B cell (primary cell): ENCODE measurements at regions not wholly inside any gene's neighbourhood (a gene's known extent, or its start where the extent isn't known, plus 50 kb on each side); places are given as distances from the start of the nearest gene placed in this dataset.

Experiments
- ATAC-seq: fragments of 200-7000 bp; cut with Tn5 transposase; one replicate; pipeline ENCODE4 v1.10.0; 2021; ENCODE audit warnings: low read depth, mild to moderate bottlenecking, moderate number of reproducible peaks, moderate library complexity
- CTCF ChIA-PET: fragments of 350-600 bp; sonication (Branson Sonifier 250); formaldehyde crosslinking; loops from one replicate; lab custom pipeline; 2021; ENCODE audit warnings: antibody characterized with exemption, inconsistent platforms; lab: Charles Lee
- POLR2A ChIA-PET: fragments of 350-600 bp; sonication (Branson Sonifier 250); formaldehyde crosslinking; loops from one replicate; lab custom pipeline; 2021; ENCODE audit warnings: antibody characterized with exemption; lab: Charles Lee
- DNase-seq: peaks from one replicate; pipeline ENCODE4 v3.0.0; 2013
- H2AFZ ChIP-seq: 2 replicates; pipeline ENCODE4 v1.6.1; 2012; ENCODE audit warnings: mild to moderate bottlenecking, low read depth, low read length; ENCODE audit not compliant: insufficient read depth, poor library complexity, severe bottlenecking
- H3K27ac ChIP-seq, 2 donors: 1 replicate in 1 of 2; 2 replicates in 1 of 2; pipeline ENCODE4 v1.5.1; 2012 to 2013; ENCODE audit warnings: low read length in 2 of 2, mild to moderate bottlenecking in 2 of 2, moderate library complexity in 1 of 2
- H3K27me3 ChIP-seq, 4 experiments: fragments of 200-600 bp in 1 of 4; sonication (generic) in 1 of 4; replicated peaks in 1 of 4; 1 replicate in 2 of 4; 2 replicates in 2 of 4; pipeline versions ENCODE4 v1.6.1 to v1.7.0; 2013 to 2016; ENCODE audit warnings: low read length in 3 of 4, mild to moderate bottlenecking in 2 of 4, mixed read lengths in 1 of 4, moderate library complexity in 1 of 4; ENCODE audit not compliant: insufficient read depth in 4 of 4, control insufficient read depth in 3 of 4; ENCODE audit errors: control extremely low read depth in 1 of 4
- H3K36me3 ChIP-seq, 2 experiments: replicated peaks in 1 of 2; 1 replicate in 1 of 2; 2 replicates in 1 of 2; pipeline versions ENCODE4 v1.6.1 to v1.7.1; 2013; ENCODE audit warnings: low read length in 1 of 2; ENCODE audit not compliant: insufficient read depth in 2 of 2, control insufficient read depth in 1 of 2; ENCODE audit errors: control extremely low read depth in 1 of 2, extremely low read depth in 1 of 2
- H3K4me1 ChIP-seq, 2 donors: fragments of 200-600 bp in 1 of 2; sonication (generic) in 1 of 2; 1 replicate in 1 of 2; 2 replicates in 1 of 2; pipeline versions ENCODE4 v1.5.1 to v1.6.1; 2013 to 2017; ENCODE audit warnings: low read length in 2 of 2; ENCODE audit not compliant: control insufficient read depth in 2 of 2, insufficient read depth in 2 of 2
- H3K4me2 ChIP-seq: replicated peaks from 2 replicates; pipeline ENCODE3; 2012; ENCODE audit warnings: mild to moderate bottlenecking, low read depth, low read length; ENCODE audit not compliant: poor library complexity, severe bottlenecking
- H3K4me3 ChIP-seq, 5 experiments: fragments of 200-600 bp in 1 of 5; sonication (generic) in 1 of 5; 1 replicate in 3 of 5; 2 replicates in 2 of 5; pipeline versions ENCODE4 v1.5.1 to v1.7.0; 2011 to 2016; ENCODE audit warnings: low read length in 4 of 5, mild to moderate bottlenecking in 4 of 5, low read depth in 2 of 5, control low read depth in 1 of 5, moderate library complexity in 1 of 5; ENCODE audit not compliant: insufficient read depth in 1 of 5; ENCODE audit errors: control extremely low read depth in 1 of 5, extremely low read depth in 1 of 5
- H3K79me2 ChIP-seq: fragments of 200-600 bp; sonication (generic); one replicate; pipeline ENCODE4 v1.6.0; 2016; ENCODE audit warnings: low read length; ENCODE audit not compliant: control insufficient read depth, insufficient read depth
- H3K9ac ChIP-seq: fragments of 200-600 bp; sonication (generic); 2 replicates; pipeline ENCODE4 v1.6.1; 2017; ENCODE audit warnings: mild to moderate bottlenecking, low read length, moderate library complexity
- H3K9me3 ChIP-seq, 3 donors: one replicate each; pipeline versions ENCODE4 v1.6.1 to v1.7.1; 2013; ENCODE audit warnings: low read length in 2 of 3; ENCODE audit not compliant: control insufficient read depth in 2 of 3, insufficient read depth in 1 of 3; ENCODE audit errors: control extremely low read depth in 1 of 3
- H4K20me1 ChIP-seq: 2 replicates; pipeline ENCODE4 v1.6.0; 2012; ENCODE audit warnings: mild to moderate bottlenecking, low read length; ENCODE audit not compliant: insufficient read depth, control insufficient read depth, poor library complexity, severe bottlenecking
- H3K27ac Mint-ChIP-seq: one replicate; pipeline ENCODE4 v1.8.0; 2021; ENCODE audit warnings: mixed read lengths
- H3K27me3 Mint-ChIP-seq: one replicate; pipeline ENCODE4 v1.8.0; 2021; ENCODE audit warnings: mixed read lengths
- H3K4me1 Mint-ChIP-seq: one replicate; pipeline ENCODE4 v1.8.0; 2021; ENCODE audit warnings: mixed read lengths
- H3K4me3 Mint-ChIP-seq: one replicate; pipeline ENCODE4 v1.8.0; 2021; ENCODE audit warnings: mixed read lengths
- H3K9me3 Mint-ChIP-seq: one replicate; pipeline ENCODE4 v1.8.0; 2022; ENCODE audit warnings: mixed read lengths; ENCODE audit not compliant: insufficient read depth
- EZH2 ChIP-seq: IDR thresholded peaks from 2 replicates; pipeline ENCODE4 v1.6.1; 2012; ENCODE audit warnings: borderline replicate concordance, low read depth, mild to moderate bottlenecking, moderate library complexity, low read length; ENCODE audit not compliant: insufficient read depth, poor library complexity, severe bottlenecking
- WGBS: methylation state at CpG from one replicate; pipeline ENCODE4 v1.1.5; 2013; ENCODE audit warnings: missing lambda C conversion rate; ENCODE audit not compliant: insufficient coverage; 5-methylcytosine and 5-hydroxymethylcytosine counted together
- intact Hi-C: fragments of 100-400 bp; cut with micrococcal nuclease; formaldehyde crosslinking; loops from one replicate; pipeline ENCODE4 v1.10.0; 2022
- TF ChIP-seq, protein P1 (sequence below): fragments of 200-600 bp; IDR thresholded peaks from one replicate; pipeline ENCODE4 v1.8.0; 2022; ENCODE audit warnings: antibody characterized with exemption, mild to moderate bottlenecking

DNA sequence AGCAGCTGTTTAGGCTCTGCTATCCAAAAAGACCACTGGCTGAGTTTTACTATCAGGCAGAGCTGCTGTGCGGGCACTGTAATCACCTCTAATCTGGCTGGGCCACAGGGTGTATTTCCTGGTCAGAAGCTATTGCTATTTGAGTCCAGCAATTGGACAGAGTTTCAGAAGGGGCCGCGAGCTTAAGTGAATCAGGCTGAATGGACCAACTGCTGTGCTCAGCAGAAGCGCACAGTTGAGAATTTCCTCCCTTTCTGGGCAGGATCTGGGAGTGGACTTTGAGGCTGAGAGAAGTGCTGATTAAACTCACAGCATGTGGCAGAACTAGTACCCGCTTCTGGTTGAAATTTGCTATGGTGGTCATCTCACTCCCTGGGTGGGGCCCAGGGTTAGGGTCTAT is 251.8 kb downstream of the INSIG2 start:
- ATAC-seq (no peak), DNase-seq (no peak)
- Histone ChIP-seq H3K4me1 (no peaks in the 10 kb centered on the region), H3K27me3 (no peaks in the 10 kb centered on the region), H3K9ac (no peak overlapping the region), H3K9me3 (peaks cover 0 to 12% (median 7%) of the 10 kb centered on the region in 3 donors), H3K79me2 (no peaks in the 10 kb centered on the region), H4K20me1 (no peaks in the 10 kb centered on the region), H3K36me3 (no peaks in the 10 kb centered on the region), H2AFZ (no peak overlapping the region), H3K4me2 (no peak overlapping the region), H3K27ac (no peak overlapping the region), H3K4me3 (no peak overlapping the region)
- CTCF ChIA-PET = no interaction called here
- TF ChIP-seq, protein P1, sequence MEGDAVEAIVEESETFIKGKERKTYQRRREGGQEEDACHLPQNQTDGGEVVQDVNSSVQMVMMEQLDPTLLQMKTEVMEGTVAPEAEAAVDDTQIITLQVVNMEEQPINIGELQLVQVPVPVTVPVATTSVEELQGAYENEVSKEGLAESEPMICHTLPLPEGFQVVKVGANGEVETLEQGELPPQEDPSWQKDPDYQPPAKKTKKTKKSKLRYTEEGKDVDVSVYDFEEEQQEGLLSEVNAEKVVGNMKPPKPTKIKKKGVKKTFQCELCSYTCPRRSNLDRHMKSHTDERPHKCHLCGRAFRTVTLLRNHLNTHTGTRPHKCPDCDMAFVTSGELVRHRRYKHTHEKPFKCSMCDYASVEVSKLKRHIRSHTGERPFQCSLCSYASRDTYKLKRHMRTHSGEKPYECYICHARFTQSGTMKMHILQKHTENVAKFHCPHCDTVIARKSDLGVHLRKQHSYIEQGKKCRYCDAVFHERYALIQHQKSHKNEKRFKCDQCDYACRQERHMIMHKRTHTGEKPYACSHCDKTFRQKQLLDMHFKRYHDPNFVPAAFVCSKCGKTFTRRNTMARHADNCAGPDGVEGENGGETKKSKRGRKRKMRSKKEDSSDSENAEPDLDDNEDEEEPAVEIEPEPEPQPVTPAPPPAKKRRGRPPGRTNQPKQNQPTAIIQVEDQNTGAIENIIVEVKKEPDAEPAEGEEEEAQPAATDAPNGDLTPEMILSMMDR = no peak
- TF ChIP-seq EZH2 = no peak
- H3K4me1 Mint-ChIP-seq = no peaks in the 10 kb centered on the region
- 89% methylated on average over 5 of the region's 5 CpGs for WGBS
- peaks cover 8% of the 10 kb centered on the region for H3K9me3 Mint-ChIP-seq
- no peak overlapping the region for H3K4me3 Mint-ChIP-seq
- intact Hi-C loops = no loop called here
- peaks cover 5% of the 10 kb centered on the region for H3K27me3 Mint-ChIP-seq
- H3K27ac Mint-ChIP-seq = no peak overlapping the region
- POLR2A ChIA-PET = no interaction called here

GRCh38 chr2:118339386-118339785 is 251.1 kb downstream of the INSIG2 start:
- H3K79me2 ChIP-seq = no peaks in the 10 kb centered on the region
- TF ChIP-seq, protein P1 = no peak
- TF ChIP-seq EZH2 = no peak
- CTCF ChIA-PET = no interaction called here
- WGBS = no CpG with 5 or more reads among the region's 1 CpG
- no peak overlapping the region for H3K9ac ChIP-seq
- H3K9me3 ChIP-seq = peaks cover 0 to 12% (median 7%) of the 10 kb centered on the region in 3 donors
- H2AFZ ChIP-seq = no peak overlapping the region
- H3K9me3 Mint-ChIP-seq = peaks cover 8% of the 10 kb centered on the region
- H3K27me3 Mint-ChIP-seq = peaks cover 3% of the 10 kb centered on the region
- no peak overlapping the region for H3K4me3 Mint-ChIP-seq
- intact Hi-C loops = no loop called here
- DNase-seq (no peak), ATAC-seq (no peak)
- no peak overlapping the region for H3K27ac ChIP-seq
- H3K4me3 ChIP-seq = no peak overlapping the region
- H3K4me2 ChIP-seq = no peak overlapping the region
- H4K20me1 ChIP-seq = no peaks in the 10 kb centered on the region
- H3K36me3 ChIP-seq = no peaks in the 10 kb centered on the region
- POLR2A ChIA-PET = no interaction called here
- H3K27ac Mint-ChIP-seq = no peak overlapping the region
- H3K4me1 ChIP-seq = no peaks in the 10 kb centered on the region
- H3K27me3 ChIP-seq = no peaks in the 10 kb centered on the region
- H3K4me1 Mint-ChIP-seq = no peaks in the 10 kb centered on the region
